NCI-H510A treated with DMSO at 0.1 percent for 48 hours (cell line): ENCODE measurements at regions not wholly inside any gene's neighbourhood (a gene's known extent, or its start where the extent isn't known, plus 50 kb on each side); places are given as distances from the start of the nearest gene placed in this dataset.

Source experiments
- DNase-seq: peaks from one replicate; lab custom pipeline; 2025; lab: John Stamatoyannopoulos, UW

DNA sequence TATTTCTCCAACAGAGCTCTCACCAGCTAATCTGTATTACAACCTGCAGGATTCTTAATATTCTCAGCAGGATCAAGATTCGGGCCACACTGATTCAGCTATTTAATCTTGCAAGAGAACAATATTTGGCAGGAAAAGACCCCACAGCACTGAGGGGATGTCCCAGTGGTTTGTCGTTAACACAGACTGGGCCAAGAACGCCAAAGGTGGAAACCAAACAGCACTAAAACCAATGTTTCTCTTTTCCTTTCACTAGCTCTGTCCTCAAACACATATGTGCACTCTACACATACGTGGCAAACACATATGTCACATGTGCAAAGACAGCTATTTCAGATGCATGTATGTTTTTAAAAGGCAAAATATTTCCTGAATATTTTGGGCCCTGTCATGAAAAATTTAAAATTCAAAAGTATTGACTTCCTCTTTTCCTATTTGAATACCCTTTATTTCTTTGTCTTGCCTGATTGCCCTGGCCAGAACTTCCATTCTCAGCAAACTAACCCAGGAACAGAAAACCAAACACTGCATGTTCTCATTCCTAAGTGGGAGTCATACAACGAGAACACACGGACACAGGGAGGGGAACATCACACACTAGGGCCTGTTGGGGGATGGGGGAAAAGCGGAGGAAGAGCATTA lies 51.7 kb upstream of the NEBL start:
- DNase-seq: no peak
